ENCODE measurements at regions not wholly inside any gene's neighbourhood (a gene's known extent, or its start where the extent isn't known, plus 50 kb on each side); places are given as distances from the start of the nearest gene placed in this dataset.

GRCh38 chr4:19117022-19117421 lies 1095.5 kb upstream of the LCORL start:
- intact Hi-C loops (cut with DNase I; ENCODE audit: low total_unique reads) = no loop called here
- Histone ChIP-seq H3K4me1 (no peaks in the 10 kb centered on the region), H3K36me3 (no peaks in the 10 kb centered on the region), H3K9me3 (no peaks in the 10 kb centered on the region), H3K4me3 (no peak overlapping the region), H3K27ac (no peak overlapping the region), H3K27me3 (replicated peaks in 1 of 7) (no peaks in the 10 kb centered on the region)
- TF ChIP-seq, protein P1, sequence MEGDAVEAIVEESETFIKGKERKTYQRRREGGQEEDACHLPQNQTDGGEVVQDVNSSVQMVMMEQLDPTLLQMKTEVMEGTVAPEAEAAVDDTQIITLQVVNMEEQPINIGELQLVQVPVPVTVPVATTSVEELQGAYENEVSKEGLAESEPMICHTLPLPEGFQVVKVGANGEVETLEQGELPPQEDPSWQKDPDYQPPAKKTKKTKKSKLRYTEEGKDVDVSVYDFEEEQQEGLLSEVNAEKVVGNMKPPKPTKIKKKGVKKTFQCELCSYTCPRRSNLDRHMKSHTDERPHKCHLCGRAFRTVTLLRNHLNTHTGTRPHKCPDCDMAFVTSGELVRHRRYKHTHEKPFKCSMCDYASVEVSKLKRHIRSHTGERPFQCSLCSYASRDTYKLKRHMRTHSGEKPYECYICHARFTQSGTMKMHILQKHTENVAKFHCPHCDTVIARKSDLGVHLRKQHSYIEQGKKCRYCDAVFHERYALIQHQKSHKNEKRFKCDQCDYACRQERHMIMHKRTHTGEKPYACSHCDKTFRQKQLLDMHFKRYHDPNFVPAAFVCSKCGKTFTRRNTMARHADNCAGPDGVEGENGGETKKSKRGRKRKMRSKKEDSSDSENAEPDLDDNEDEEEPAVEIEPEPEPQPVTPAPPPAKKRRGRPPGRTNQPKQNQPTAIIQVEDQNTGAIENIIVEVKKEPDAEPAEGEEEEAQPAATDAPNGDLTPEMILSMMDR (IDR thresholded peaks at IDR 0.05 in 8 of 11, conservative IDR thresholded peaks at IDR 0.05 in 3 of 11) = no peak
- TF ChIP-seq POLR2AphosphoS5 (IDR thresholded peaks at IDR 0.05) (no peak), POLR2A (IDR thresholded peaks at IDR 0.05) (no peak)
- no peak for DNase-seq
- 60 to 79% (median 70%) methylated on average over 2 of the region's 2 CpGs for WGBS, 5 donors

DNA sequence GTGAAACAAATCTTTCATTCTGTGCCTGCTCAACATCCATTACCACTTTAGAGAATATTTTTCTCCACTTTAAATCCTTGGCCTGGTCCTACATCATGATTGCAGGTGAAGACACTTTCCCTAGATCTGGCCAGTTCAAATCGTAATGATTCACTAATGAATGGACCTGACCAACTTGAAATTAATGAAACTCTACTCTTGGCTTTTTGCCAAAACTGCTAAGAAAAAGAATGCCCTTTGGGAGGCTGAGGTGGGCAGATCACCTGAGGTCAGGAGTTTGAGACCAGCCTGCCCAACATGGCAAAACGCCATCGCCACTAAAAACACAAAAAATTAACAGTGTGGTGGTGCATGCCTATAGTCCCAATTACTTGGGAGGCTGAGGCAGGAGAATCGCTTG lies 1082.6 kb upstream of the LCORL start:
- no peaks in the 10 kb centered on the region for H3K4me1 ChIP-seq
- TF ChIP-seq POLR2AphosphoS5 (IDR thresholded peaks at IDR 0.05) = no peak
- TF ChIP-seq, protein P1 (IDR thresholded peaks at IDR 0.05 in 8 of 11, conservative IDR thresholded peaks at IDR 0.05 in 3 of 11) = no peak
- TF ChIP-seq POLR2A (IDR thresholded peaks at IDR 0.05) = no peak
- H3K27me3 ChIP-seq (replicated peaks in 1 of 7) = no peaks in the 10 kb centered on the region
- no peaks in the 10 kb centered on the region for H3K36me3 ChIP-seq
- 82 to 94% (median 85%) methylated on average over 4 of the region's 4 CpGs for WGBS, 5 donors
- peaks cover 0 to 4% (median 0%) of the 10 kb centered on the region in 8 donors for H3K9me3 ChIP-seq
- DNase-seq = no peak
- intact Hi-C loops (cut with DNase I; ENCODE audit: low total_unique reads) = no loop called here
- H3K27ac ChIP-seq = no peak overlapping the region
- no peak overlapping the region for H3K4me3 ChIP-seq

- intact Hi-C loops (cut with DNase I; ENCODE audit: low total_unique reads) = no loop called here
- DNase-seq = no peak
- Histone ChIP-seq H3K27me3 (replicated peaks in 1 of 7) (no peaks in the 10 kb centered on the region), H3K4me1 (no peaks in the 10 kb centered on the region), H3K9me3 (peaks cover 0 to 6% (median 0%) of the 10 kb centered on the region in 8 donors), H3K36me3 (no peaks in the 10 kb centered on the region), H3K27ac (no peak overlapping the region), H3K4me3 (no peak overlapping the region)
- no peak for TF ChIP-seq POLR2A (IDR thresholded peaks at IDR 0.05)
- TF ChIP-seq, protein P1 (IDR thresholded peaks at IDR 0.05 in 8 of 11, conservative IDR thresholded peaks at IDR 0.05 in 3 of 11) = no peak
- TF ChIP-seq POLR2AphosphoS5 (IDR thresholded peaks at IDR 0.05) = no peak
- 67 to 78% (median 70%) methylated on average over 5 of the region's 5 CpGs for WGBS, 5 donors
Observed at GRCh38 chr4:19095491-19096046, 1074.0 kb upstream of the LCORL start.

DNA sequence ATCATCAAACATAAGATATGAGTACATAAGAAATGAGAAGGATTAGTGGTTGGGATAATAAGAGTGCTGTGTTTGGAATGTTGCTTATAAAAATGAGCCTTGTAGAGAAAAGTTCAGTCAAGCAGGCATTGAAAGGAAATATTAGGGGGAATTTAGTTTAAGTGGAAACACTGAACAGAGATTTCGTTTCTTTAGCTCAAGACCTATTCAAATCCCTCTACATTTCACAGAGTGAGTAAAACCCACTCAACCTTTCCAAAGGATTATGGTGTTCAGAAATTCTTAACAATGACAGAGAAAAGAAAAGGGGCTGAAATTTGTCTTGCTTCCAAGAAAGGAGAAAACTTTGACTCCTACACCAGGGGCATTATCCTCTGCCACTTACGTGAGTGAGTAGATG lies 1072.4 kb upstream of the LCORL start:
- Histone ChIP-seq H3K4me1 (no peaks in the 10 kb centered on the region), H3K9me3 (peaks cover 0 to 9% (median 0%) of the 10 kb centered on the region in 8 donors), H3K36me3 (no peaks in the 10 kb centered on the region), H3K4me3 (no peak overlapping the region), H3K27me3 (replicated peaks in 1 of 7) (no peaks in the 10 kb centered on the region), H3K27ac (no peak overlapping the region)
- intact Hi-C loops (cut with DNase I; ENCODE audit: low total_unique reads) = no loop called here
- no peak for DNase-seq
- TF ChIP-seq POLR2A (IDR thresholded peaks at IDR 0.05) (no peak), POLR2AphosphoS5 (IDR thresholded peaks at IDR 0.05) (no peak)
- TF ChIP-seq, protein P1 (IDR thresholded peaks at IDR 0.05 in 8 of 11, conservative IDR thresholded peaks at IDR 0.05 in 3 of 11) = no peak
- 29 to 36% (median 34%) methylated on average over 2 of the region's 2 CpGs for WGBS, 5 donors
